Thoracic aorta (tissue), 2 donors: ENCODE measurements at regions not wholly inside any gene's neighbourhood (a gene's known extent, or its start where the extent isn't known, plus 50 kb on each side); places are given as distances from the start of the nearest gene placed in this dataset.

Experiments
- ATAC-seq: fragments of 150-250 bp; one replicate; pipeline ENCODE4 v1.8.0; 2017; ENCODE audit warnings: low read depth; ENCODE audit not compliant: insufficient number of reproducible peaks, low FRiP score
- DNase-seq: peaks from one replicate; pipeline ENCODE4 v3.0.0-alpha.2; 2020; ENCODE audit warnings: low spot score
- H3K27ac ChIP-seq, 2 donors: fragments of 200-600 bp; sonication (generic); 1 replicate in 1 of 2; 2 replicates in 1 of 2; pipeline ENCODE4 v1.5.1; 2016; ENCODE audit warnings: mild to moderate bottlenecking in 2 of 2, moderate library complexity in 2 of 2
- H3K27me3 ChIP-seq: fragments of 200-600 bp; sonication (generic); replicated peaks from 2 replicates; pipeline ENCODE4 v1.6.0; 2016; ENCODE audit warnings: mild to moderate bottlenecking; ENCODE audit not compliant: insufficient read depth
- H3K36me3 ChIP-seq: fragments of 200-600 bp; sonication (generic); one replicate; pipeline ENCODE4 v1.5.1; 2016
- H3K4me1 ChIP-seq, 2 donors: fragments of 200-600 bp; sonication (generic); 1 replicate in 1 of 2; 2 replicates in 1 of 2; pipeline versions ENCODE4 v1.5.1 to v1.6.0; 2016; ENCODE audit warnings: low read depth in 2 of 2, mild to moderate bottlenecking in 1 of 2; ENCODE audit not compliant: control insufficient read depth in 1 of 2
- H3K4me3 ChIP-seq: fragments of 200-600 bp; sonication (generic); 2 replicates; pipeline ENCODE4 v1.5.1; 2016; ENCODE audit warnings: mild to moderate bottlenecking
- H3K9me3 ChIP-seq: fragments of 200-600 bp; sonication (generic); 2 replicates; pipeline ENCODE4 v1.5.1; 2016
- TF ChIP-seq, protein P1 (sequence below): fragments of 200-600 bp; sonication (generic); IDR thresholded peaks from one replicate; pipeline ENCODE4 v1.5.1; 2019; ENCODE audit warnings: antibody characterized with exemption

DNA sequence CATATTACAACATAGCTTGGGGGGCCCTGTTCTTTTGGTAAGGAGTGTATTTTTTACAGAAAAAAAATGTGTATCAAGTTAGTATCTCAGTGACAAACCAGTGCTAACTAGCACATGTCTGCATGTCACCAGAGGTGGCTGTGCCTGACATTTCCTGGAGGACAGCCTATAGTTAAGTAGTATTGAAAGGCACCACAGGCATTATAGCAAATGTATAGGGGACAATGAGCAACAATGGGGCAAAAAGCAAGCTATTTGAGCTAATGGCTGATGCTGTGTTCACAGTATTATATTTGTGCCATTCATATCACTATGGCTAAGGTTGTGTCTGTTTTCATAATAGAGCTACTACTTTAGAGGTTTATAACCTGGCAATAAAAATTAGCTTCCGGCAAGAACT is 1644.0 kb downstream of the MAT2B start:
- TF ChIP-seq, protein P1, sequence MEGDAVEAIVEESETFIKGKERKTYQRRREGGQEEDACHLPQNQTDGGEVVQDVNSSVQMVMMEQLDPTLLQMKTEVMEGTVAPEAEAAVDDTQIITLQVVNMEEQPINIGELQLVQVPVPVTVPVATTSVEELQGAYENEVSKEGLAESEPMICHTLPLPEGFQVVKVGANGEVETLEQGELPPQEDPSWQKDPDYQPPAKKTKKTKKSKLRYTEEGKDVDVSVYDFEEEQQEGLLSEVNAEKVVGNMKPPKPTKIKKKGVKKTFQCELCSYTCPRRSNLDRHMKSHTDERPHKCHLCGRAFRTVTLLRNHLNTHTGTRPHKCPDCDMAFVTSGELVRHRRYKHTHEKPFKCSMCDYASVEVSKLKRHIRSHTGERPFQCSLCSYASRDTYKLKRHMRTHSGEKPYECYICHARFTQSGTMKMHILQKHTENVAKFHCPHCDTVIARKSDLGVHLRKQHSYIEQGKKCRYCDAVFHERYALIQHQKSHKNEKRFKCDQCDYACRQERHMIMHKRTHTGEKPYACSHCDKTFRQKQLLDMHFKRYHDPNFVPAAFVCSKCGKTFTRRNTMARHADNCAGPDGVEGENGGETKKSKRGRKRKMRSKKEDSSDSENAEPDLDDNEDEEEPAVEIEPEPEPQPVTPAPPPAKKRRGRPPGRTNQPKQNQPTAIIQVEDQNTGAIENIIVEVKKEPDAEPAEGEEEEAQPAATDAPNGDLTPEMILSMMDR = no peak
- Histone ChIP-seq H3K36me3 (no peaks in the 10 kb centered on the region), H3K27ac (no peak overlapping the region), H3K9me3 (no peaks in the 10 kb centered on the region), H3K4me3 (no peak overlapping the region), H3K4me1 (no peaks in the 10 kb centered on the region), H3K27me3 (no peaks in the 10 kb centered on the region)
- ATAC-seq (no peak), DNase-seq (no peak)

DNA sequence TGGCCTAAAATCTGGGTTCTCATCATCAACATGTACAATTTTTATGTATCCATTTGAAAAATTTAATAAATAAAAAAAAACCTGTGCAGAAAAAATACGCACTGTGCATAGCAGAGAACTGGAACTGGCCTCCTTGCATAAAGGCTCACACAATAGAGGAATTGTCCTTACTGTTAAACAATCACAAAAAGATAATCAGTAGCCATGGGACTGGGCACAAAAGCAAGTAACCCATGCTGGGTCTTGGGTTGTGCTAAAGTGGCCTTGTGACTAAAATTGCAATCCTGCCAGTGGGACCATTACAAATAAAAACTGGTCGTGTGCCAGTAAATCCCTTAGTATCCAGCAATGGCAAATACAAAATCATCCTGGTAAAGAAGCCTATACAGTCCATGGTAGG is 1646.6 kb downstream of the MAT2B start:
- Histone ChIP-seq H3K27ac (no peak overlapping the region), H3K4me3 (no peak overlapping the region), H3K4me1 (no peaks in the 10 kb centered on the region), H3K36me3 (no peaks in the 10 kb centered on the region), H3K9me3 (no peaks in the 10 kb centered on the region), H3K27me3 (no peaks in the 10 kb centered on the region)
- TF ChIP-seq, protein P1 = no peak
- no peak for ATAC-seq
- no peak for DNase-seq

DNA sequence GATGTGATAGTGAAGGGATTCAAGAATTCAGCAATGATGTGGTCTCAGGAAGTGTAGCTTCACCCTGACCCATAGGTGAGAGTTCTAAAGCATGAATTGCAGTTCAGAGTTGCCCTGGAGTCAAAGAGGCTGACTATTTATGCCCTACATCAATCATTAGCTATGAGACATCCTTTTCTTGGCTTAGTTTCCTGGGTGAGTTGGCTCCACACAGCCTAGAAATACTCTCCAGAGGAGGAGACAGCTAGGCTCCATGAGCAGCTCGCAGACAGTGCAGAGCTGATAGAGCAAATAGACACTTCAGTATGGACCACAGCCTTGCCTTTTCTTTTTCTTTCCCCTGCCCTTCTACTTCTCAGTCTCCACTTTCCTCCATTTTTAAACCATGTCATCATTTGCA is 1651.8 kb downstream of the MAT2B start:
- no peaks in the 10 kb centered on the region for H3K27me3 ChIP-seq
- no peaks in the 10 kb centered on the region for H3K9me3 ChIP-seq
- no peaks in the 10 kb centered on the region for H3K36me3 ChIP-seq
- H3K4me1 ChIP-seq = no peaks in the 10 kb centered on the region
- DNase-seq (no peak), ATAC-seq (no peak)
- H3K4me3 ChIP-seq = no peak overlapping the region
- TF ChIP-seq, protein P1 = no peak
- no peak overlapping the region for H3K27ac ChIP-seq

DNA sequence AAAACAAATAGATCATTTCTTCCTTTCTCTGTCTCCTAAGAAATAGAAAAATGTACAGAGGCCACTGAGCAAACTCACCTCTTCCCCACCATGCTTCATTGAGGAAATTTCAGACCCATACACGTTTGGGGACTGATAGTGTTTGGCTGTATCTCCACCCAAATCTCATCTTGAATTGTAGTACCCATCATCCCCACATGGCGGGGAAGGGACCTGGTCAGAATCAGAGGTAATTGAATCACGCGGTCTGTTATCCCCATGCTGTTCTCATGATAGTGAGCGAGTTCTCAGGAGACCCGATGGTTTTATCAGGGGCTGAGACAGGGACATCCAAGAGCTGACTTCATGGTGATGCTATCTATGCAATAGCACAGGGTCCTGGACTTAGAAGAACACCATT is 1655.8 kb downstream of the MAT2B start:
- Histone ChIP-seq H3K4me1 (no peaks in the 10 kb centered on the region), H3K4me3 (no peak overlapping the region), H3K9me3 (no peaks in the 10 kb centered on the region), H3K36me3 (no peaks in the 10 kb centered on the region), H3K27ac (no peak overlapping the region), H3K27me3 (no peaks in the 10 kb centered on the region)
- DNase-seq = no peak
- TF ChIP-seq, protein P1 = no peak
- ATAC-seq = no peak

DNA sequence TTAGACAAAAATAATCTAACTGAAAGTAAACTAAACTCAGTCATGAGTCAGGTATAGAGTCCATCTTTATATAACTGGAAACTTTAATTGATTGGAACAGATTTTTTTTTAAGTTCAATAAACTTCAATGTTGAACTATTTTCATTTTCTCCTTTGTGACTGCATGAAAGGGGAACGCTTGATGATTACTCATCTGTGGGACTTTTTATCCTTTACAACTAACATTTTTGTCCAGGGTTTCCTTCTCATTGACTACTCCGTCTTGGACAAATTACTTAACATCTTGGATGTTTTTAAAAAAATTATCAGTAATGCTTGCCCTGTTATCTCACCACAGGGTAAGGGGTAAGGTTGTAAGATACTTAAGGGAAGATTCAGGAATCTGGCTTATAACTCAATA is 1658.4 kb downstream of the MAT2B start:
- H3K27me3 ChIP-seq = no peaks in the 10 kb centered on the region
- no peaks in the 10 kb centered on the region for H3K36me3 ChIP-seq
- DNase-seq = no peak
- no peak overlapping the region for H3K4me3 ChIP-seq
- TF ChIP-seq, protein P1 = no peak
- H3K27ac ChIP-seq = no peak overlapping the region
- H3K4me1 ChIP-seq = no peaks in the 10 kb centered on the region
- no peak for ATAC-seq
- H3K9me3 ChIP-seq = no peaks in the 10 kb centered on the region
